ENCODE measurements at regions not wholly inside any gene's neighbourhood (a gene's known extent, or its start where the extent isn't known, plus 50 kb on each side); places are given as distances from the start of the nearest gene placed in this dataset.
A peak's percentile ranks its signal among the peaks of the same experiment; 100 is the strongest.

DNA sequence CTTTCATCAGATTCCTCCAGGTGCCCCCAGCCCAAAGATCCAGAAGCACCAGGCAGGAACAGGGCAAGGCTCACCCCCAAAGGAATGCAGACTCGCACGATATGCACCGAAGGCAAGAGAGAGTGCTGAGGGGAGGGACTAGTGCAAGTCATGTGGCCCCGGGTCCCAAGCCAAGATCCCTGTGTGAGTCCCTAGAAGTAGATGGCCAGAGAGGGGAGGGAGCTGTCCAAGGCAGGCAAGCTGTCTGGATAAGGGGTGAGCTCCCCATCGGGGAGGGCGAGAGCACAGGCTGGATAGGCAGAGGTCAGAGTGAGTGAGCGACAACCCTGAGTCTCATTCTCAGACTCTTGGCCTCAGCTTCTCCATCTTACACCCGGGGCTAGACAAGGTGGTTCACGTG lies 171.5 kb upstream of the LINGO1 start:
- Histone ChIP-seq H2BK15ac (ENCODE audit: low read length) (0 out of 2 replicates have a peak overlapping the region, but pooled peaks have one; percentile 95), H4K91ac (replicated peaks; ENCODE audit: insufficient read length, low read length) (no peak overlapping the region), H2AFZ (ENCODE audit: low read length) (no peak overlapping the region), H3K4me1 (replicated peaks in 1 of 4; ENCODE audit: control insufficient read depth in 3 of 4, insufficient read depth in 4 of 4, low read length in 3 of 4) (peaks cover 0 to 10% (median 1%) of the 10 kb centered on the region in 4 experiments; a peak in 3 of 7 replicates), H3K4me3 (ENCODE audit: extremely low read depth in 1 of 4, insufficient read depth in 2 of 4, low read depth in 3 of 4, low read length in 4 of 4) (no peak overlapping the region), H3K56ac (replicated peaks; ENCODE audit: insufficient read length, low read depth, low read length) (no peak overlapping the region), H3K79me1 (ENCODE audit: low read depth, low read length) (no peaks in the 10 kb centered on the region), H3K36me3 (ENCODE audit: control insufficient read depth in 2 of 4, insufficient read depth in 4 of 4, low read length in 3 of 4) (no peaks in the 10 kb centered on the region), H3K4me2 (ENCODE audit: insufficient read depth in 1 of 2, low read depth in 2 of 2, low read length in 2 of 2) (no peak overlapping the region), H3K23me2 (ENCODE audit: low read depth, low read length) (no peaks in the 10 kb centered on the region), H4K8ac (ENCODE audit: extremely low read depth, insufficient read depth, low read length) (peak overlapping the region; percentile 41; the same call in 1 of the 2 replicates), H3K9me3 (ENCODE audit: insufficient read depth in 2 of 2, low read depth in 1 of 2, low read length in 1 of 2) (no peaks in the 10 kb centered on the region), H3K14ac (ENCODE audit: insufficient read length) (no peak overlapping the region), H3K79me2 (ENCODE audit: control insufficient read depth in 1 of 2, insufficient read depth in 2 of 2, low read length in 2 of 2) (no peaks in the 10 kb centered on the region), H3K4ac (replicated peaks; ENCODE audit: insufficient read length, low read depth, low read length) (no peak overlapping the region), H4K5ac (ENCODE audit: insufficient read length, low read depth, low read length) (no peak overlapping the region), H2BK12ac (ENCODE audit: low read depth, low read length) (peak overlapping the region; percentile 63; the same call in 1 of the 2 replicates), H2BK120ac (replicated peaks; ENCODE audit: low read depth, low read length) (no peak overlapping the region), H2AK5ac (ENCODE audit: low read depth, low read length) (no peak overlapping the region), H3K23ac (ENCODE audit: insufficient read length) (no peak overlapping the region), H3K9ac (replicated peaks in 1 of 4; ENCODE audit: extremely low read depth in 1 of 4, low read depth in 3 of 4, low read length in 3 of 4) (no peak overlapping the region), H2BK20ac (ENCODE audit: low read length) (peak overlapping the region; percentile 86; the same call in 1 of the 2 replicates), H3K27ac (ENCODE audit: low read depth, low read length) (no peak overlapping the region), H3K18ac (ENCODE audit: extremely low read depth, low read length) (peak overlapping the region; percentile 19; the same call in 1 of the 2 replicates), H3K27me3 (replicated peaks in 1 of 4; ENCODE audit: control insufficient read depth in 3 of 4, extremely low read depth in 1 of 4, insufficient read depth in 3 of 4, low read length in 3 of 4) (no peaks in the 10 kb centered on the region), H4K20me1 (replicated peaks in 1 of 2; ENCODE audit: control insufficient read depth in 1 of 2, insufficient read depth in 2 of 2, low read length in 2 of 2) (no peaks in the 10 kb centered on the region), H2BK5ac (ENCODE audit: low read depth, low read length) (0 out of 2 replicates have a peak overlapping the region, but pooled peaks have one; percentile 39)
- TF ChIP-seq TAF7 (optimal IDR thresholded peaks at IDR 0.05; ENCODE audit: borderline replicate concordance, low read depth, low read length) (no peak), PHF8 (conservative IDR thresholded peaks at IDR 0.05; ENCODE audit: low read depth, low read length) (no peak), TEAD4 (IDR thresholded peaks at IDR 0.05; ENCODE audit: low read depth, low read length) (peak; percentile 11; the same call in 1 of the 2 replicates), SIX5 (IDR thresholded peaks at IDR 0.05; ENCODE audit: low read depth, low read length) (no peak)
- ChIA-PET CTCF (ENCODE audit: partially characterized antibody) (interaction anchor here (1.6 to 2.5 kb wide), 2 partner anchors 17 to 158 kb away, joined by 4 to 13 read pairs; no protein-coding TSS in a partner anchor), POLR2A (ENCODE audit: partially characterized antibody) (no interaction called here)
- no peak for DNase-seq (ENCODE audit: low read depth in 1 of 2, low spot score in 2 of 2)
- WGBS, 2 experiments (ENCODE audit: extremely low coverage in 1 of 2, insufficient coverage in 1 of 2, insufficient read length in 1 of 2, insufficient replicate concordance in 2 of 2, low coverage in 1 of 2, low lambda C conversion rate in 2 of 2, missing lambda C conversion rate in 1 of 2): 83% methylated on average over 9 of the region's 9 CpGs; no CpG with 5 or more reads in 1 of the 2 experiments
- FAIRE-seq: no peak

Data from H1 (cell line).